ENCODE measurements at regions not wholly inside any gene's neighbourhood (a gene's known extent, or its start where the extent isn't known, plus 50 kb on each side); places are given as distances from the start of the nearest gene placed in this dataset.

GRCh38 chr3:157805538-157805937, 300.7 kb downstream of the SHOX2 start:
- H3K27me3 ChIP-seq (ENCODE audit: insufficient read depth, poor library complexity, severe bottlenecking), result peaks cover 2% of the 10 kb centered on the region
- DNase-seq (ENCODE audit: low read depth in 1 of 2, low spot score in 1 of 2), result no peak
- H3K27ac ChIP-seq (replicated peaks), result no peak overlapping the region
- H3K4me3 ChIP-seq (replicated peaks; ENCODE audit: insufficient read depth, low read length), result no peak overlapping the region
- TF ChIP-seq POLR2AphosphoS5 (IDR thresholded peaks at IDR 0.05; ENCODE audit: low read depth) (no peak), GABPA (IDR thresholded peaks at IDR 0.05; ENCODE audit: low read depth) (no peak), CTCF (IDR thresholded peaks at IDR 0.05; ENCODE audit: insufficient read depth, low read length) (no peak), SPI1 (IDR thresholded peaks at IDR 0.05; ENCODE audit: borderline replicate concordance, low read depth) (no peak)

DNA sequence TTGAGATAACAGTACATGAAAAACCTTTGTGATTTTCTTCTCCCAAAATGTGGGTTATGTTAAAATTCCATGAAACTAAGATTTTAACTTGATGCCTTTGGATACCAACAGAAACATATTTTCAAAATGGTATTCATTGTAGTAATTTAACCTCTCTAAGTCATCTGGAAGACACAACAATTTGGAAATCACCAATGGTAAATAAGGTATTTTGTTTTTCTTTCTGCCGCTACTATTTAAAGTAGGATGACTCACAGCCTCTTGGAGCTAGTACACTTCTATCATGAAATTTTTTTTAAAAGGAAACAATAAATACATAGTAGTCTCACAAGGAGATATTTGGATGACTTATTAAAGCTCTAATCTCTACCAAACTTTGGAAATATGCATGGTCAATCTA, 291.6 kb upstream of the VEPH1 start:
- DNase-seq (ENCODE audit: low read depth in 1 of 2, low spot score in 1 of 2), result no peak
- no peaks in the 10 kb centered on the region for H3K27me3 ChIP-seq (ENCODE audit: insufficient read depth, poor library complexity, severe bottlenecking)
- H3K27ac ChIP-seq (replicated peaks), result no peak overlapping the region
- TF ChIP-seq POLR2AphosphoS5 (IDR thresholded peaks at IDR 0.05; ENCODE audit: low read depth) (no peak), SPI1 (IDR thresholded peaks at IDR 0.05; ENCODE audit: borderline replicate concordance, low read depth) (no peak), CTCF (IDR thresholded peaks at IDR 0.05; ENCODE audit: insufficient read depth, low read length) (no peak), GABPA (IDR thresholded peaks at IDR 0.05; ENCODE audit: low read depth) (no peak)
- TF ChIP-seq, protein P1, sequence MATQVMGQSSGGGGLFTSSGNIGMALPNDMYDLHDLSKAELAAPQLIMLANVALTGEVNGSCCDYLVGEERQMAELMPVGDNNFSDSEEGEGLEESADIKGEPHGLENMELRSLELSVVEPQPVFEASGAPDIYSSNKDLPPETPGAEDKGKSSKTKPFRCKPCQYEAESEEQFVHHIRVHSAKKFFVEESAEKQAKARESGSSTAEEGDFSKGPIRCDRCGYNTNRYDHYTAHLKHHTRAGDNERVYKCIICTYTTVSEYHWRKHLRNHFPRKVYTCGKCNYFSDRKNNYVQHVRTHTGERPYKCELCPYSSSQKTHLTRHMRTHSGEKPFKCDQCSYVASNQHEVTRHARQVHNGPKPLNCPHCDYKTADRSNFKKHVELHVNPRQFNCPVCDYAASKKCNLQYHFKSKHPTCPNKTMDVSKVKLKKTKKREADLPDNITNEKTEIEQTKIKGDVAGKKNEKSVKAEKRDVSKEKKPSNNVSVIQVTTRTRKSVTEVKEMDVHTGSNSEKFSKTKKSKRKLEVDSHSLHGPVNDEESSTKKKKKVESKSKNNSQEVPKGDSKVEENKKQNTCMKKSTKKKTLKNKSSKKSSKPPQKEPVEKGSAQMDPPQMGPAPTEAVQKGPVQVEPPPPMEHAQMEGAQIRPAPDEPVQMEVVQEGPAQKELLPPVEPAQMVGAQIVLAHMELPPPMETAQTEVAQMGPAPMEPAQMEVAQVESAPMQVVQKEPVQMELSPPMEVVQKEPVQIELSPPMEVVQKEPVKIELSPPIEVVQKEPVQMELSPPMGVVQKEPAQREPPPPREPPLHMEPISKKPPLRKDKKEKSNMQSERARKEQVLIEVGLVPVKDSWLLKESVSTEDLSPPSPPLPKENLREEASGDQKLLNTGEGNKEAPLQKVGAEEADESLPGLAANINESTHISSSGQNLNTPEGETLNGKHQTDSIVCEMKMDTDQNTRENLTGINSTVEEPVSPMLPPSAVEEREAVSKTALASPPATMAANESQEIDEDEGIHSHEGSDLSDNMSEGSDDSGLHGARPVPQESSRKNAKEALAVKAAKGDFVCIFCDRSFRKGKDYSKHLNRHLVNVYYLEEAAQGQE (IDR thresholded peaks at IDR 0.05; ENCODE audit: insufficient replicate concordance, low read depth), result no peak
- no peak overlapping the region for H3K4me3 ChIP-seq (replicated peaks; ENCODE audit: insufficient read depth, low read length)

- H3K4me3 ChIP-seq (replicated peaks; ENCODE audit: insufficient read depth, low read length), result no peak overlapping the region
- TF ChIP-seq POLR2AphosphoS5 (IDR thresholded peaks at IDR 0.05; ENCODE audit: low read depth), result no peak
- no peak for TF ChIP-seq GABPA (IDR thresholded peaks at IDR 0.05; ENCODE audit: low read depth)
- no peak for TF ChIP-seq CTCF (IDR thresholded peaks at IDR 0.05; ENCODE audit: insufficient read depth, low read length)
- TF ChIP-seq, protein P1 (IDR thresholded peaks at IDR 0.05; ENCODE audit: insufficient replicate concordance, low read depth), result no peak
- no peak for TF ChIP-seq SPI1 (IDR thresholded peaks at IDR 0.05; ENCODE audit: borderline replicate concordance, low read depth)
- no peak overlapping the region for H3K27ac ChIP-seq (replicated peaks)
- no peaks in the 10 kb centered on the region for H3K27me3 ChIP-seq (ENCODE audit: insufficient read depth, poor library complexity, severe bottlenecking)
- no peak for DNase-seq (ENCODE audit: low read depth in 1 of 2, low spot score in 1 of 2)
These were observed 290.5 kb upstream of the VEPH1 start for GRCh38 chr3:157793745-157794144.

DNA sequence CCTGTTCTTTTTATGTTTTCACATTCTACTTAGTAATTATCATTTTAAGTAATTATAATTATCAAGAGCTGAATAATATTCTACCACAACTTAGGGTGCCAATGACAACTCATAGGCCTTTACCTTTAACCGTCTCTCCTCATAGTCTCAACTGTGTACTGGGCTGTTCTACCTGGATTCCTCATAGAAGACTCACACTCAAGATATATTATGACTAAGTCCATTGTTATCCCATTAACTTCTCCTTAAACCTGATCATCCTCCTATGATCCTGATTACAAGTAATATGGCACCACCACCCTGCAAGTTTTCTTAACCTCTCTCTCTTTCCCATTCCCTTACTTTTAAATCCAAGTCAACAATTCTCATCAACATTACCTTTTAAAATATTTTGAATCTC, 285.9 kb upstream of the VEPH1 start:
- TF ChIP-seq, protein P1 (IDR thresholded peaks at IDR 0.05; ENCODE audit: insufficient replicate concordance, low read depth), result no peak
- TF ChIP-seq POLR2AphosphoS5 (IDR thresholded peaks at IDR 0.05; ENCODE audit: low read depth) (no peak), CTCF (IDR thresholded peaks at IDR 0.05; ENCODE audit: insufficient read depth, low read length) (no peak), SPI1 (IDR thresholded peaks at IDR 0.05; ENCODE audit: borderline replicate concordance, low read depth) (no peak), GABPA (IDR thresholded peaks at IDR 0.05; ENCODE audit: low read depth) (no peak)
- no peak overlapping the region for H3K27ac ChIP-seq (replicated peaks)
- no peak for DNase-seq (ENCODE audit: low read depth in 1 of 2, low spot score in 1 of 2)
- H3K4me3 ChIP-seq (replicated peaks; ENCODE audit: insufficient read depth, low read length), result no peak overlapping the region
- H3K27me3 ChIP-seq (ENCODE audit: insufficient read depth, poor library complexity, severe bottlenecking), result no peaks in the 10 kb centered on the region

All from HL-60 (cell line).